ENCODE measurements at regions not wholly inside any gene's neighbourhood (a gene's known extent, or its start where the extent isn't known, plus 50 kb on each side); places are given as distances from the start of the nearest gene placed in this dataset.

DNA sequence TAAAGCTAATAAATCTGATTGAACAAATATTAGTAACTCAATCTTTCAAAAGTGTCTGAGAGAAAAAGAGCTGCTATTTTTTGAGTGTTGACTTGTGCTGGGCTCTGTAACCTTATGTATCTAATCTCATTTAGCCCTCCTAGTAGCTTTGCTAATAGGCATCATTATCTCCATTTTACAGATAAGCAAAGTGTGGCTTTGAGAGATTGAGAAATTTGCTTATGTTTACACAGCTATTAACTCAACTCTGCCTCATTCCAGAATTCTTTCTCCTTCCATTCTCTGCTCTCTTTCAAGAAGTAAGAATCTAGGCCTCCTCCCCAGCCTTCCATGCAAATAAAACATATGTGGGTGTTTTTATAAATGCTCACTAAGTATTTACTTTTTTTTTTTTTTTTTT is 137.8 kb downstream of the GATA3 start:
- DNase-seq (no peak), ATAC-seq (ENCODE audit: low read depth) (no peak)
- CTCF ChIA-PET = no interaction called here
- dilution Hi-C loops (cut with HindIII; ENCODE audit: low sequenced_read_pairs, unreplicated experiment) (no loop called here), in situ Hi-C loops (cut with MboI; ENCODE audit: low sequenced_read_pairs) (no loop called here), intact Hi-C loops (cut with micrococcal nuclease) (no loop called here)
- Histone ChIP-seq H2BK5ac (ENCODE audit: low read depth, low read length, poor library complexity, severe bottlenecking) (no peak overlapping the region), H3K27me3 (ENCODE audit: control insufficient read depth, insufficient read depth, low read length) (no peaks in the 10 kb centered on the region), H4K91ac (ENCODE audit: insufficient read depth, low read depth, low read length) (no peak overlapping the region), H2BK20ac (ENCODE audit: low read depth, low read length) (no peak overlapping the region), H3K36me3 (ENCODE audit: control insufficient read depth, insufficient read depth, low read length) (no peaks in the 10 kb centered on the region), H2AFZ (replicated peaks; ENCODE audit: low read length, poor library complexity) (no peak overlapping the region), H3K4ac (ENCODE audit: low read depth, low read length) (no peak overlapping the region), H4K5ac (ENCODE audit: low read depth, low read length) (no peak overlapping the region), H3K9me3 (ENCODE audit: control insufficient read depth, insufficient read depth, low read length) (peaks cover 11% of the 10 kb centered on the region), H3K9ac (ENCODE audit: low read depth, low read length) (no peak overlapping the region), H2BK15ac (ENCODE audit: low read depth, low read length) (no peak overlapping the region), H3K4me2 (ENCODE audit: low read depth, low read length) (no peak overlapping the region), H2BK120ac (ENCODE audit: low read depth, low read length) (no peak overlapping the region), H3K18ac (ENCODE audit: low read depth, low read length) (no peak overlapping the region), H2AK5ac (ENCODE audit: low read depth, low read length) (no peak overlapping the region), H4K8ac (ENCODE audit: low read depth in 2 of 2, low read length in 2 of 2) (no peak overlapping the region), H3K23ac (ENCODE audit: low read depth, low read length) (no peak overlapping the region), H3K56ac (ENCODE audit: extremely low read depth, insufficient read depth, low read length) (no peak overlapping the region), H3K4me1 (ENCODE audit: control insufficient read depth, insufficient read depth, low read length) (no peaks in the 10 kb centered on the region), H3K79me1 (ENCODE audit: low read depth in 1 of 2, low read length in 2 of 2) (no peaks in the 10 kb centered on the region), H3K9me1 (ENCODE audit: insufficient read depth, low read length) (no peaks in the 10 kb centered on the region), H3K4me3 (ENCODE audit: insufficient read depth, low read depth, low read length) (no peak overlapping the region), H3K27ac (ENCODE audit: insufficient read depth, low read length) (no peak overlapping the region), H2AK9ac (replicated peaks; ENCODE audit: low read depth, low read length, poor library complexity) (no peak overlapping the region), H4K20me1 (ENCODE audit: insufficient read depth, low read length) (no peaks in the 10 kb centered on the region), H3K14ac (replicated peaks; ENCODE audit: low read depth, low read length) (no peak overlapping the region)
- no TSS peak for BruUV-seq (replicated peaks)
- TF ChIP-seq BHLHE40 (IDR thresholded peaks at IDR 0.05; ENCODE audit: low read depth, low read length) (no peak), FOS (IDR thresholded peaks at IDR 0.05; ENCODE audit: low read depth, low read length) (no peak), NFE2L2 (IDR thresholded peaks at IDR 0.05; ENCODE audit: low read depth, low read length) (no peak), RAD21 (IDR thresholded peaks at IDR 0.05; ENCODE audit: low read length) (no peak), MAZ (IDR thresholded peaks at IDR 0.05; ENCODE audit: borderline replicate concordance, low read depth, low read length) (no peak)
- TF ChIP-seq, protein P1, sequence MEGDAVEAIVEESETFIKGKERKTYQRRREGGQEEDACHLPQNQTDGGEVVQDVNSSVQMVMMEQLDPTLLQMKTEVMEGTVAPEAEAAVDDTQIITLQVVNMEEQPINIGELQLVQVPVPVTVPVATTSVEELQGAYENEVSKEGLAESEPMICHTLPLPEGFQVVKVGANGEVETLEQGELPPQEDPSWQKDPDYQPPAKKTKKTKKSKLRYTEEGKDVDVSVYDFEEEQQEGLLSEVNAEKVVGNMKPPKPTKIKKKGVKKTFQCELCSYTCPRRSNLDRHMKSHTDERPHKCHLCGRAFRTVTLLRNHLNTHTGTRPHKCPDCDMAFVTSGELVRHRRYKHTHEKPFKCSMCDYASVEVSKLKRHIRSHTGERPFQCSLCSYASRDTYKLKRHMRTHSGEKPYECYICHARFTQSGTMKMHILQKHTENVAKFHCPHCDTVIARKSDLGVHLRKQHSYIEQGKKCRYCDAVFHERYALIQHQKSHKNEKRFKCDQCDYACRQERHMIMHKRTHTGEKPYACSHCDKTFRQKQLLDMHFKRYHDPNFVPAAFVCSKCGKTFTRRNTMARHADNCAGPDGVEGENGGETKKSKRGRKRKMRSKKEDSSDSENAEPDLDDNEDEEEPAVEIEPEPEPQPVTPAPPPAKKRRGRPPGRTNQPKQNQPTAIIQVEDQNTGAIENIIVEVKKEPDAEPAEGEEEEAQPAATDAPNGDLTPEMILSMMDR (conservative IDR thresholded peaks at IDR 0.05; ENCODE audit: low read depth, low read length) = no peak
- POLR2A ChIA-PET (ENCODE audit: unreplicated experiment) = no interaction called here

All from IMR-90 (cell line).